ENCODE measurements at regions not wholly inside any gene's neighbourhood (a gene's known extent, or its start where the extent isn't known, plus 50 kb on each side); places are given as distances from the start of the nearest gene placed in this dataset.

GRCh38 chr18:38427736-38428135 is 862.1 kb upstream of the CELF4 start:
- DNase-seq (ENCODE audit: low spot score): no peak

GRCh38 chr18:38427234-38427633 is 861.6 kb upstream of the CELF4 start:
- no peak for DNase-seq (ENCODE audit: low spot score)

- no peak for DNase-seq (ENCODE audit: low spot score)
Measured at GRCh38 chr18:38421872-38422615, 856.4 kb upstream of the CELF4 start.

GRCh38 chr18:38421021-38421420 is 855.4 kb upstream of the CELF4 start:
- no peak for DNase-seq (ENCODE audit: low spot score)

- no peak for DNase-seq (ENCODE audit: low spot score)
Measured at GRCh38 chr18:38420611-38421010, 855.0 kb upstream of the CELF4 start.

- DNase-seq (ENCODE audit: low spot score): no peak
Measured at GRCh38 chr18:38415811-38416210, 850.2 kb upstream of the CELF4 start.

- DNase-seq (ENCODE audit: low spot score): no peak
Measured at GRCh38 chr18:38413193-38413592, 847.6 kb upstream of the CELF4 start.

GRCh38 chr18:38406607-38407006 is 841.0 kb upstream of the CELF4 start:
- no peak for DNase-seq (ENCODE audit: low spot score)

- DNase-seq (ENCODE audit: low spot score): no peak
Measured at GRCh38 chr18:38402509-38402908, 836.9 kb upstream of the CELF4 start.

- DNase-seq (ENCODE audit: low spot score): no peak
Measured at GRCh38 chr18:38397094-38397493, 831.5 kb upstream of the CELF4 start.

GRCh38 chr18:38386146-38386545 is 820.5 kb upstream of the CELF4 start:
- DNase-seq (ENCODE audit: low spot score): no peak

GRCh38 chr18:38369772-38370690 is 804.4 kb upstream of the CELF4 start:
- DNase-seq (ENCODE audit: low spot score): no peak

GRCh38 chr18:38368886-38369285 is 803.3 kb upstream of the CELF4 start:
- DNase-seq (ENCODE audit: low spot score): no peak

GRCh38 chr18:38368246-38368645 is 802.6 kb upstream of the CELF4 start:
- peak; percentile 44 for DNase-seq (ENCODE audit: low spot score)

GRCh38 chr18:38367473-38367872 is 801.9 kb upstream of the CELF4 start:
- DNase-seq (ENCODE audit: low spot score): no peak

- no peak for DNase-seq (ENCODE audit: low spot score)
Measured at GRCh38 chr18:38362286-38362792, 796.7 kb upstream of the CELF4 start.

- no peak for DNase-seq (ENCODE audit: low spot score)
Measured at GRCh38 chr18:38358805-38359657, 793.4 kb upstream of the CELF4 start.

GRCh38 chr18:38353149-38353548 is 787.6 kb upstream of the CELF4 start:
- DNase-seq (ENCODE audit: low spot score): no peak

GRCh38 chr18:38350141-38350540 is 784.5 kb upstream of the CELF4 start:
- no peak for DNase-seq (ENCODE audit: low spot score)

- peak; percentile 7 for DNase-seq (ENCODE audit: low spot score)
Measured at GRCh38 chr18:38330573-38330972, 765.0 kb upstream of the CELF4 start.

- no peak for DNase-seq (ENCODE audit: low spot score)
Measured at GRCh38 chr18:38329145-38329544, 763.5 kb upstream of the CELF4 start.

GRCh38 chr18:38322206-38322605 is 756.6 kb upstream of the CELF4 start:
- no peak for DNase-seq (ENCODE audit: low spot score)
